DMS114 treated with DMSO at 0.1 percent for 48 hours (cell line): ENCODE measurements at regions not wholly inside any gene's neighbourhood (a gene's known extent, or its start where the extent isn't known, plus 50 kb on each side); places are given as distances from the start of the nearest gene placed in this dataset.
"Not testable (repeated sequence)": the region's sequence is repeated elsewhere in the genome, so short reads cannot be mapped to it uniquely, and the experiment has no call there.

ENCODE experiments used
- DNase-seq: peaks from one replicate; lab custom pipeline; 2025; ENCODE audit not compliant: unreplicated experiment; lab: John Stamatoyannopoulos, UW

- DNase-seq, result no peak
Measured at GRCh38 chr2:434625-435024, 146.7 kb upstream of the ALKAL2 start.

DNA sequence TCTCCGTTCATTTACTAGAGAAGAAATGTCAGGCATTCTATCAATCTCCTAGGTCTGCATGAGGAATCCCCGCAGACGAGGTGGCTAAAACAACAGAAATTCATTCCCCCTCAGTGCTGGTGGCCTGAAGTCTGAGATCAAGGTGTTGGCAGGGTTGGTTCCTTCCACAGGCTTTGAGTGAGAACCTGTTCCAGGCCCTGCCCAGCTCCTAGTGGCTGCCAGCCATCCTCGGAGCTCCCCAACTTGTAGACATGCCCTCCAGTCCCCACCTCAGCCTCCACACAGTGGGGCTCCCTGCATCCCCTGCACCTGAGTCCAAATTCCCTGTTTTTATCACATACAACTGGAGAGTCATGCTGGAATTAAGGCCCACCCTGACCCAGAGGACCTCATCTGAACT lies 145.3 kb upstream of the ALKAL2 start:
- no peak for DNase-seq

DNA sequence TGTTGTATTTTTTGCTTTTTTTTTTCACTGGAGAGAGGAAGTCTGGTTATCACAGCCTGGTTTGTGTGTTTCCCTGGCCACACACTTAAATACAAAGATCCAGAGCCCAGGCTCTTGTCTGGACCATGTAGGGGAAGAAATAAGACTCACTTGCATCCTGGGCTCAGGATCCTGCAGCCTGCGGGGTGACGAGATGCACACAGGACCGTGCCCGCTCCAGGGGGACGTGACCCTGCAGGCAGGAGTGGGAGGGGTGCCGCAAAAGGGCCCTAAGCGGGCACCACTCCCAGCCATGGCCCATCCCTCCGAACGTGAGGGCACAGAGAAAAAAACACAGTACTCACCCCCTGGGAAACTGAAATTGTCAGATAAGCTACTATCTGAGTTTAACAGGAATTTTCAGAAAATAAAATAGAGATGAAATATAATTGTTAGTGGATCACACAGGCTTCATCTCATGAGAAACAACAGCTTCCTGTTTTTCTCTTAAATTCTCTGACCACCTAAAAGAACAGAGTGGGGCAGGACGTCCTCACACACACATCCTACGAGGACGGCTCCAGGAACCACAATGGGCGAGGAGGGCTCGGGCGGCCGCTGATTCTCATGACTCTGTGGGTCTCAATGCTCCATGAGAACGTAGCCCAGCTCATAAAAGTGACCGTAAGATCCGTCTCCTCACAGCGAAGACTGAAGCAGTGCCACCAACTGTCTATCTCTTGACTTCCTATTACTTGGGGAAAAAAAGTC lies 142.6 kb upstream of the ALKAL2 start:
- DNase-seq, result no peak

GRCh38 chr2:429575-430254 lies 141.8 kb upstream of the ALKAL2 start:
- DNase-seq, result no peak

- no peak for DNase-seq
Measured at GRCh38 chr2:429142-429541, 141.3 kb upstream of the ALKAL2 start.

DNA sequence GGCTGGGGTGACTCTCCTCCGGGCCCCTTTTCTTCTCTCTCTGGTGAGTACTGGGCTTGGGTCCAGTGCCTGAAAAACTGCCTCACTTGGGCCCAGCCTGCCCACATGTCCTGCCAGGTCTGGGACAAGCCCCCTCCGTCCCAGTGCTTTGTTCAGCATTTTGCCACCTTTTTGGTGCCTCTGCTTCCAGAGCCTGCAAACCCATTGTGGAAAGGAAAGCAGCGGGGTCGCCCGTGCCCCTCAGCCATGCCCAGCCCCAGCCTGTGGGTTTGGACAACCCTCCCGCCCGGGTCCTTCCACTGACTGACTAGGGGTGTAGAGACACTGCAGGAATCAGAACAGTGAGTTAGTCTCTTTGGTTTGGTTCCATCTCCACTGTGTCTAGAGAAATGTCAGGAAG lies 140.7 kb upstream of the ALKAL2 start:
- no peak for DNase-seq

DNA sequence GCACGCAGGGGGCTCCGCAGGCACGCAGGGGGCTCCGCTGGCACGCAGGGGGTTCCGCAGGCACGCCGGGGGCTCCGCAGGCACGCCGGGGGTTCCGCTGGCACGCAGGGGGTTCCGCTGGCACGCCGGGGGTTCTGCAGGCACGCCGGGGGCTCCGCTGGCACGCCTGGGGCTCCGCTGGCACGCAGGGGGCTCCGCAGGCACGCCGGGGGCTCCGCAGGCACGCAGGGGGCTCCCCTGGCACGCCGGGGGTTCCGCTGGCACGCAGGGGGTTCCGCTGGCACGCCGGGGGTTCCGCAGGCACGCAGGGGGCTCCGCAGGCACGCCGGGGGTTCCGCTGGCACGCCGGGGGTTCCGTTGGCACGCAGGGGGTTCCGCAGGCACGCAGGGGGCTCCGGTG lies 138.8 kb upstream of the ALKAL2 start:
- not testable (repeated sequence) for DNase-seq

- DNase-seq, result no peak
Measured at GRCh38 chr2:425947-426346, 138.1 kb upstream of the ALKAL2 start.

GRCh38 chr2:425243-425642 lies 137.4 kb upstream of the ALKAL2 start:
- no peak for DNase-seq

- DNase-seq, result no peak
Measured at GRCh38 chr2:424306-425171, 136.6 kb upstream of the ALKAL2 start.

GRCh38 chr2:423479-423878 lies 135.6 kb upstream of the ALKAL2 start:
- no peak for DNase-seq

DNA sequence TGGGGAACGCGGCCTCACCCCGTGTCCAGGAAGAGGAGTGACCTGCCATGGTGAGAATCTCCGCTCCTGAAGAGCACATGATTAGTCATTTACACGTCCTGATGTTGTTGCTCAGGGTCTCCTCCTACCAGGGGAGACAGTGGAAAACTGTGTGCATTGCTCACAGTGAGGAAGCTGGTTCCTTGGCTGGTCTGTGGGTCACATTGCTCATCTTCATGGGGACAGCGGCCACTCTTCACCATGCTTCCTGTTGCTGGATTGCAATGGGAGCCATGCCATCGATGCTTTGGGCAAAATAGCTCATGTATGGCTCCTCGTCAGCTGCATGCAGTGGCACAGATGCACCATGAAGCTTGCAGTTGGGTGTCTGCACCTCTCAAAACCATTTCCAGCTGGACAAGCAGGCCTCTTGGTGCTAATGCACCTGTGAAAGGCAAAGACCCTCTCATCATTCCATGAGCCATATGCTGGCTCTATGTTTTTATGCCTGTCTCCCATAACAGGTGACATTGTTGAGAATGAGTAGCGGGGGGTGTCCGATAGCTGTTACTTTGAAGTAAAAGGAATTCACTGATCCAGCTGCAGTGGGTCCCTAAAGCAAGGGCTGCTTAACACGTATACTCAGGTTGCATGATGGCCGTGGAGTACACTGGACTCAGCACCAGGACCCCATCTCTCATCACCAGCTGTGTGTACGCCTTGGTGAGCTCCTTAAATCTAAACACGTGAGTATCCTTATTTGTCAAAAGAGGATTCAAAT lies 135.0 kb upstream of the ALKAL2 start:
- no peak for DNase-seq

GRCh38 chr2:421406-421805 lies 133.5 kb upstream of the ALKAL2 start:
- DNase-seq, result no peak

- no peak for DNase-seq
Measured at GRCh38 chr2:419687-420317, 131.9 kb upstream of the ALKAL2 start.

DNA sequence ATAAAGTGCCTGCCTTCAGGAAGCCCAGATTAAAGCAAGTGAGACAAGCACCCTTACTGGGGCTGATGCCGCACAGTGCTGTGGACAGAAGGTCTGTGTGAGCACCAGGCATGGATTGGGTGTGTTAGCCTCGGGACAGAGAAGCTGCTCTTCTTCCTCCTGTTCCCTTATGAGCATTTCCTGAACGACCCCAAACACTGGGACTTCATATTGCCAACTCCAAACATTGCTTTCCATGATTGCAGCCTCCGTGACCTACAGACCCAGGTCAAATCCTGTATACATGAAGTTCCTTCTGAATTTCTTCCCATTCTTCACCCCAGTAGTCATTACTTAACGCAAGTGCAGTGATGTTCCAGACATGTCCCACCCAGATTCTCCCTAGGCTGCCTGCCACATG lies 129.8 kb upstream of the ALKAL2 start:
- no peak for DNase-seq

DNA sequence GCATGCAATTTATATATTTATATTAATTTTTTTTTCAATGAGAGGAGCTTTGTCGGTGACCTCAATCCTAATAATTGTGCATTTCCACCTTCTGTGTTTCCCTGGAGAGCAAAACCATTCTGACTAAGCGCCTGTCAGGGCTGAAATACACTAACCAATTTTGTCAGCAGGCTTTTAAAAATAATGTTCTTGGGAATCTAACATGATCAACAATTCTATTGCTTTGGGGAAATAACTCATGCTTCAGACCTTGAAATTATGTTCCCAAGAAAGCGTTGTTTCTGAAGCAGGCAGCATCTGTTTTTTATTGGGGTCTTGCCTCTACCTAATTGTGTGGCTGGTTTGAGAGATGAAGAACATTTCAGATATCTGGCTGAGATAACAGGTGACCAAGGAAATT lies 129.1 kb upstream of the ALKAL2 start:
- DNase-seq, result no peak

DNA sequence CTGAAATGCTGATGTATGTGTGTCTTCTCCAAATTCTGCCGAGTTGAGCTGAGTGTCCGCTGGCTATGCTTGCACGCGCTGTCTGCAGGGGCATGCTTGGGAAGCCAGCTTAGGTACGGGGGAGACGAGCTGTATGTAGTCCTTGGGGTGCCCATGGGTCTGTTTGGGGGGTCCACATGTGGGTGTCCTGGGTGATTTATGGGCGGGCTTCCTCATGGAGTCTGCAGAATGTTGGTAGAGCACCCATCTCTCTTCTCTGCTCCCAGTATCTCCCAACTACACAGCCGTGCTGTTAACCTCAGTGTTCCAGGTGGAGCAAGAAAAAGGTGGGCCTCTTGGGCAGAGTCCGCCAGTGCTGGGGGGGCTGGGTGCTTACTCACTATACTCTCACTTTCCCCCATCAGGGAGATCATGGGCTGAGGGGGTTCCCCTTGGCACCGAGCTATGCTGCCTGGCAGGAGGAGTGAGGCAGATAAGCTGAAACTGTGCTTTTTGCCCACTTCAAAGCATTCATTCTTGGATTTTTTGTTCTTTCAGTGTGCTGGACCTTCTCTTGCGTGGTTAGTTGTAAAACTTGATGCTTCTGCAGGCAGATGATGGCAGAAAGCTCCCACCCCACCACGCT lies 128.2 kb upstream of the ALKAL2 start:
- no peak for DNase-seq

DNA sequence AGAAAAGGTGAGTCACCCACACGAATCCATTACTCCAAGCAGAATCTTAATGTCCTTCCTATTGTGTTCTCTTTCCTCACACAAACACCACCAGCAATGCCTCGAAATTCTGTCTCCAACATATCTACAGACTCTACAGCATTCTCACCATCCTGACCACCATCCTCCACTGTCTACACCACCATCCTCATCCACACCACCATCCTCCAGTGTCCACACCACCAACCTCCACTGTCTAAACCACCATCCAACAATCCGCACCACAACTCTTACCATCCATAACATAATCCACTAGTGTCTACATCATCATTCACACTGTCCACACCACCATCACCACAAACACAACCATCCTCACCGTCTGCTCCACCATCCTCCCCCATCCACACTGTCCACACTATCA lies 121.6 kb upstream of the ALKAL2 start:
- DNase-seq, result no peak

DNA sequence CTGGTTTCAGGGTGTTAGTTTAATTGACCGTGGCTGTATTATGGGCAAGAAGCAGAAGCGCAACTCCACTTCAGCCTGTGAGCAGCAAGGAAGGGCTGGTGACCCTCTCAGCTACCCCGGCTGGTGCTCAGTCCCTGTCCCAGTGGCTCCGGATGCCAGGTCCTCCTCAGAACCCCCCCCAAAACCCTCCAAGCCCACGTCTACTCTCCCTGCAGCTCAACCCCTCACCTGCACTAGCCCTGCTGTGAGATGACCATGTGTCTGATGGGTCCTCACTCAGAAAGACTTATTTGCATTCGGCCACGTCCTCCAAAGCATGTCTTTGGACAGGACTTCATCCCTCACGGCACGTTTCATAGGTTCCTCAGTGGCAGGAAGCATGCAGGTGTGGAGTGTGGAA lies 119.7 kb upstream of the ALKAL2 start:
- no peak for DNase-seq

DNA sequence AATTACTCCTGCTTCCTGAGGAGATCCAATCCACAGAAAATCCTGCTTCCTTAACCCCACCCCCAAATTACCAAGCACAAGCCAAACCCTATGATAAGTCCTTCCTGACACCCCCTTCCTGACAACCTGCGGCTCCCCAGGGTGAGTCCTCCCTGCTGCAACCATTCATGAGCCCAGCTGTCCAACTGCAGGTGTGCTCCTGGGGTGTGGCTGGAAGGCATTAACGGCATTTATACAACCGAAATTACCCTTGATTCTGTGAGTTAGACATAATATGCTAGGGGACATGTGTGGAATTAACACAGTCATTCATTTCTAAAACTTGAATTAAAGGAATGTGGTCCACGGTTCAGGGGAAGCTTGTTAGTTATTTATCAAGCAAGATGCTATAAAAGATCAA lies 119.0 kb upstream of the ALKAL2 start:
- DNase-seq, result no peak
